HEK293 (cell line): ENCODE measurements at regions not wholly inside any gene's neighbourhood (a gene's known extent, or its start where the extent isn't known, plus 50 kb on each side); places are given as distances from the start of the nearest gene placed in this dataset.

Experiments
- CTCF ChIP-seq: fragments of 450-650 bp; formaldehyde crosslinking; IDR thresholded peaks from 2 replicates; pipeline ENCODE4 v1.5.1; 2016; ENCODE audit warnings: missing biosample characterization, missing genetic modification characterization
- MZF1 ChIP-seq: fragments of 450-650 bp; formaldehyde crosslinking; IDR thresholded peaks from 2 replicates; pipeline ENCODE4 v1.5.1; 2017; ENCODE audit warnings: missing biosample characterization, missing genetic modification characterization, borderline replicate concordance
- ZBTB8A ChIP-seq: fragments of 450-650 bp; formaldehyde crosslinking; IDR thresholded peaks from 2 replicates; pipeline ENCODE4 v1.5.1; 2016; ENCODE audit warnings: missing biosample characterization, missing genetic modification characterization
- ZNF341 ChIP-seq: fragments of 450-650 bp; formaldehyde crosslinking; IDR thresholded peaks from 2 replicates; pipeline ENCODE4; 2016; ENCODE audit warnings: low read depth, missing biosample characterization, missing genetic modification characterization
- ZNF416 ChIP-seq: fragments of 450-650 bp; formaldehyde crosslinking; IDR thresholded peaks from 2 replicates; pipeline ENCODE4 v1.5.1; 2016; ENCODE audit warnings: missing biosample characterization, missing genetic modification characterization
- ZNF518A ChIP-seq: fragments of 450-650 bp; formaldehyde crosslinking; conservative IDR thresholded peaks from 2 replicates; pipeline ENCODE4 v1.5.1; 2016; ENCODE audit warnings: low read depth, missing biosample characterization, missing genetic modification characterization
- ZNF558 ChIP-seq: fragments of 450-650 bp; formaldehyde crosslinking; IDR thresholded peaks from 2 replicates; pipeline ENCODE4 v1.5.1; 2016; ENCODE audit warnings: missing biosample characterization, missing genetic modification characterization
- ZNF785 ChIP-seq: fragments of 450-650 bp; formaldehyde crosslinking; IDR thresholded peaks from 2 replicates; pipeline ENCODE4 v1.5.1; 2016; ENCODE audit warnings: missing biosample characterization, missing genetic modification characterization
- ZXDB ChIP-seq: fragments of 450-650 bp; formaldehyde crosslinking; IDR thresholded peaks from 2 replicates; pipeline ENCODE4 v1.5.1; 2016; ENCODE audit warnings: missing biosample characterization, missing genetic modification characterization

GRCh38 chr6:86042214-86042613 lies 399.5 kb upstream of the SYNCRIP start:
- TF ChIP-seq ZNF518A (tag by site-specific recombination) (no peak), CTCF (tag by site-specific recombination) (no peak), ZNF558 (no peak), ZNF785 (tag by site-specific recombination) (no peak), ZNF416 (tag by site-specific recombination) (no peak), MZF1 (no peak), ZXDB (tag by site-specific recombination) (no peak), ZBTB8A (tag by site-specific recombination) (no peak), ZNF341 (tag by site-specific recombination) (no peak)
